Activated CD8-positive, alpha-beta memory T cell treated with anti-CD3 and anti-CD28 coated beads for 4 hours (primary cell): ENCODE measurements at regions not wholly inside any gene's neighbourhood (a gene's known extent, or its start where the extent isn't known, plus 50 kb on each side); places are given as distances from the start of the nearest gene placed in this dataset.
"Not testable (repeated sequence)": the region's sequence is repeated elsewhere in the genome, so short reads cannot be mapped to it uniquely, and the experiment has no call there.

Experiments
- DNase-seq, 2 donors: peaks; one replicate each; pipeline ENCODE4 v3.0.0-alpha.2; 2020; ENCODE audit warnings: low read depth in 2 of 2

DNA sequence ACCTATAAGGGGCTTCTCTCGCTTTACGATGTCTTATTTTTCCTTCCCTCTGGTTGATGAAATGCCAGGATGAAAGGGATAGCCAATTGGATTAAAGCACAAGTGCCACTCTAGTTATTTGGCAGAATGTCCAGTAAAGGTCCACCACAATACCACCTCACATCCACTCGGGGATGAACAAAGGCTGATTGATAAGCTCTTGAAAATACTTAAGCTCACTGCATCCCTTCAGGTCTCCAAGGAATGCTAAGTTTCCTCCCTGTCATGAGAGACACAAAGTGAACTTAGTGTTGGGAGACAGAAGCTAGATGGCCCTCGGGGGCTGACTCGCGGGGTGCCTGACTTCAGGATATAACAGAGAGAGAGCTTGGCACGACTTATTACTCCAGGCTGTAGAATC lies 185.9 kb upstream of the ZNF644 start:
- not testable (repeated sequence) for DNase-seq

DNA sequence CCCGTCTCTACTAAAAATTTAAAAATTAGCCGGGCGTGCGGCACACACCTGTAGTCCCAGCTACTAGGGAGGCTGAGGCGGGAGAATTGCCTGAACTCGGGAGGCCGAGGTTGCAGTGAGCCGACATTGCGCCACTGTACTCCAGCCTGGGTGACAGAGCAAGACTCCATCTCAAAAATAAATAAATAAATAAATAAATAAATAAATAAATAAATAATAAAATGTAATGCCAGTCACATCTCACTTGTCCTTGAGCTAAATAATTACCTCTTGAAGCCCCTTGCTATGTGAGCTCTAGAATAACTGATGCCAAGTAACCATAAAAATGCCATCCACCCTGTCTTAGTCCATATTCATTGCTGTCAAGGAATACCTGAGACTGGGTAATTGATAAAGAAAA lies 182.3 kb upstream of the ZNF644 start:
- DNase-seq, result not testable (repeated sequence)

DNA sequence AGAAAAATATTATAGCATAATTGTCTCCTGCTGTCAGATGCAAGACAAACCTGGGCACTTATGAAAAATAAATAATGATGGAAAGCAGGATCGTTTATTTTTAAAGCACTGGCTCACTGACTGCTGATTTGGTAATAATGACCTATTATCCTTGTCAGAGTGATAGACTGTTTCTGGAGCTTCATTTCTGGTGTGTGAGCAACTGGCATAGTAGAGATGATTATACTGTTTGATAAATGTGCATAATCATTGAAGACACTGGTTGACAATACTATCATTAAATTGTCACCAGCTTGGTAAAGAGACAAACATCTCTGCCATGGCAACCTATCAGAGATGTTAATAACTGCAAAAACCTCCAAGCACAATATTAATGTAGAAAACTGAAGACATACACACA lies 179.9 kb upstream of the ZNF644 start:
- no peak for DNase-seq

DNA sequence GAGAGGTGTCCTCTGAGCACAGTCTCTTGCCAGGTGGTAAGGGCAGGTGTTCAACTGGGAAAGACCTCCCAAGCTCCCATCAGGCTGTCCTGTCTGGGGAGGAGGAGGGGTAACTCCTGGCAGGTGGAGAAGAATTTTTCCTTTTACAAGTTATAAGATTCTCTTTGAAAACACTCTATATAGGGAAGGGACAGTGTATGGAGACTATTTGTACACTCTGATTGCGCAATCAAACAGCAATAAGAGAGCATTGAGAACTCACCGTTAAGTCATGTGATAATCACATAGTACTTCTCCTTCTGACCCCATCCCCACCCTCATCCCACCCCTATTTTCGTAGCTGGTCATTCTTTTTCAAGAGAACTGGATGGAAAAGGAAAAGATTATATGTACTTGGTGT lies 179.3 kb upstream of the ZNF644 start:
- DNase-seq, result no peak

DNA sequence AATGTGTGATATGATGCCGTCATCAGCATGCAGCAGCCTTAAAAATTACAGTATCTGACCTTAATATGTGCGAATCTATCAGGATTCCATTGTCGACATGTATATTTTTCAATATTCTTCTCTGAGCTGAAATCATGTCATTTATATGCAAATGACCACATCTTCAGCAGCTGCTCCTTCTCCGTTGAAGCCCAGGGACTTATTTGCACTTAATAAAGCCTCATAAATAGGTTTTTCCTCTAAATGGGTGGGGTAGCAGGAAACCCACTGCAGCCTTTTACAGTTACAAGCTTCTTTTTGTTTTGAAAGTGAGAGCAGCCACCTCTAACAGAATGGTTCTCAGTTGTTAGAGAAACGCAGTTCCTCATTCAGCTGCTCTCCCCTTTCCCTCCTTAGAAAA lies 178.8 kb upstream of the ZNF644 start:
- DNase-seq, result no peak

DNA sequence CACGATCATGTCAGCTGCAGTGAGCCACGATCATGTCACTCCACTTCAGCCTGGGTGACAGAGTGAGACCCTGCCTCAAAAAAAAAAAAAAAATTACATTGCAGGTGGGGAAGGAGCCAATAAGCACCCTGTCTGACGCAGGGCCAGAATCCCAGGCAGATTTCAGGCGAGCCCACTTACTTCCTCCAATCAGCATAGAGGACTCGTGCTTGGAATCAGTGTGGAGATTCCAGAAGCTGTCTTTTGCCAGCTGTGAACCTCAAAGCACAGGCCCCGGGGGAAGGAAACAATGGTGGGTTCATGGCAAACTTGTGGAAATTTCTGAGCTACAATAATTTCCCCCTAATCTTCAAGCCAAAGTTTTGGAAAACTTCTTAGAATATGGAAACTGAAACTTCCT lies 178.2 kb upstream of the ZNF644 start:
- no peak for DNase-seq

DNA sequence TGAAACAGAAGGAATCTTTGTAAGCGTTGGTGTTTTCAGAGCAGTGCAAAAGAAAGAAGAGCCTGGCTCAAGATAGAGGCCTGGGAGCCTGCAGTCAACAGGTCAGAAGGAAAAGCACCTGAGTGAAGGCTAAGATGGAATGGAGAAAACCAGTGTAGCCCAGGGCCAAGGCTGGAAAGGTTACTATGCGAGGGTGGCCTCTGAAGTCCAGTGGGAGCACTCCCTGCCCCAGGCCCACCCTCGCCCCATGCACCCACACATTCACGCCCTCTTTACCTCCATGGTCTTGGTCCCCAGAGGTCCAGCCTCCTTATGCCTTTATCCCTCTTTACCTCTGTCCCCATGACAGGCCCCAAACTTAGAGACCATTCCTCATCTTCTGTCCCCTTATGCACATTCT lies 169.2 kb upstream of the ZNF644 start:
- DNase-seq, result no peak

DNA sequence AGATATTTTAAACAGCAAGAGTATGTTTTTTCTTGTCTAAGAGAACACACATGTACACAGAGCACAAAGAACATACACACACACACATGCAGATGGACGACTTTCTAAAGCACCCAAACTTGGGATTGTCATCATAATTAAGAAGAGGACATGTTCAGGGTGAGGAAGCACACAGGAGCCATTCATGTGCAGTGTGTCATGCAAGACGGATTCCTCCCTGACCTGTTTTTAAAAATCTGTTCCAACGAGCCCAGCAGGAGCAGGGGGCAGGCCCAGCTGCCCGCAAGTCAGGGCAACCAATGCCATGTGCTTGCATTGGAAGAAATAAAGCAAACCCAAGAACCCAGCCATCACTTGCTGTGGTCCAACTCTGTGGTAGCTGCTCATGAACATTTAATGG lies 167.3 kb upstream of the ZNF644 start:
- DNase-seq, result no peak

DNA sequence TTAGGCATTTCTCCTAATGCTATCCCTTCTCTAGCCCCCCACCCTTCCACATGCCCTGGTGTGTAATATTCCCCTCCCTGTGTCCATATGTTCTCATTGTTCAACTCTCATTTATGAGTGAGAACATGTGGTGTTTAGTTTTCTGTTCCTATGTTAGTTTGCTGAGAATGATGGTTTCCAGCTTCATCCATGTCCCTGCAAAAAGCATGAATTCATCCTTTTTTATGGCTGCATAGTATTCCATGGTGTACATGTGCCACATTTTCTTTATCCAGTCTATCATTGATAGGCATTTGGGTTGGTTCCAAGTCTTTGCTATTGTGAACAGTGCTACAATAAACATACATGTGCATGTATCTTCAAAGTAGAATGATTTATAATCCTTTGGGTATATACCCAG lies 161.0 kb upstream of the ZNF644 start:
- DNase-seq, result not testable (repeated sequence)

DNA sequence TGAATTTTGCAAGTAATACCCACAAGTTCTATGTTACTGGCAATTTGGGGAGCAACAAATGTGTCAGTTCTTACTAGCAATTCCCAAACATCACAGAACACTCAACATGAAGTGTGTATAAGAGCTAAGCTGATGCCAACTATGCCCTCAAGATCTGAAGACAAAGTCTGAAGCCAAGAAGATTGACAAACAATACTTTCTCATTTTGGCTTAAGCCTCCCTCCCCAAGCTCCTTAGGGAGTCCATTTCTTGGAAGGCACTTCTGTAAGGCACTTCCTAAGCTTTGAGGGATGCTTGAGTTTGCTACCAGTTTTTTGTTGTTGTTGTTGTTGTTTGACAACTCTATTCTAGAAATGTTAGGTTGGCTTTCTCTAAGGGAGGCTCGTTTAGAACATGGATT lies 154.4 kb upstream of the ZNF644 start:
- DNase-seq, result no peak

DNA sequence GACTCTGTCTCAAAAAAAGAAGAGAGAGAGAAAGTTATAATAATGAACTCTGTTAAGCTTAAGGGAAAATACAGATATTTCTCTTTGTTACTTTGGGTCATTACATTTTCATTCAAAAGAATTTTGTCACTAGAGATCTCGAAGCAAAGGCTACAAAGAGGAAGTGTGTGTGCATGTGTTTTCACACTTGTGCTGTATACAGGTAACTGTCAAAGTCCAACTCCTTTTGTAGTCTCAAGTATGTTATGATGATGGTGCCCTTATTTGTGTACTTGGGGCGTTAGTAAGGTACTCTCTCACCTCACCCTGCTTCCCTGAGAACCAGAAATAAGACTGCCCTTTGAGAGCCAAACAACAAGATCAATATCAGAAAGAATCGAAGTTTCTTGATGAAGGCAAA lies 152.9 kb upstream of the ZNF644 start:
- DNase-seq, result no peak

DNA sequence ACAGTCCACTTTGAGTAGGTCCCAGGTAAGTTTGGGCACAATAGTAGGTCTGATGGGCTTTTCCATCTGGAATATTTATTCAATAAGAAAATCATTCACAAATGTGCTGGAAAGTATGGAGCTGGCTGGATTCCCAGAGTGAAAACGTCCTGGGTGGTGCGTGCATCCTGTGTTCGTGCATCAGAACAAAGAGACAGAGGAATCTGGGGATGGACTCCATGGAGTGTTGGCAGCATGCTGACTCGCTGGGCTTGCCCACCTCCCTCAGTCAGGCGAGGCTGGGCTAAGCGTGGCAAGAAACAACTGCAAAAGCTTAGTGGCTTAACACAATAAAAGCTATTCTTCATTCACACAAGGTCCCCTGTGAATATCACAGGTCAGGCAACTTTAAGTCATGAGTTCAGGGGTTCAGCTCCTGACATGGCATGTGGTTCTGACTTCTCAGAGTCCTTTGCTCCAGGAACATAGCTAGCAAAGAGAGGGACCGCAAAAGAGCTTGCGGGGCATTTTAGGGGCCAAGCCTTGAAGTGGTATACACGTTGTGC lies 151.6 kb upstream of the ZNF644 start:
- DNase-seq, result no peak

DNA sequence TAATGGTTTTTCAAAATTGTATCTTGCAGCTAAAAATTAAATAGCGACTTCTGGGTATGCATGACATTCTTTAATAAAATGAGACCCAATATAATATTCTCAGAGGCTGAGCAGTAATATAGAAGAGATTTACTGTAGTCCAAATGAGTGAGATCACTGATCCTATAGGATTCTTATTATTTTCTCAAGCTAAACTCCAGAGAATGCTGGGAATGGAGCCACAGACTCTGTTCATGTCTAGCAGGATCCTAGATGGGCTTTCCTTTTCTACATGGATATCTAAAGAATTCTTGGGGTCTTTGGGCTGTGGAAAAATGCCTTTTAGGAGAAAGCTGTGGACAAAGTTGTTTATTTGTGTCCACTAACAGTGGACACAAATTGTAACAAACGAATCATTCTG lies 150.7 kb upstream of the ZNF644 start:
- DNase-seq, result no peak

DNA sequence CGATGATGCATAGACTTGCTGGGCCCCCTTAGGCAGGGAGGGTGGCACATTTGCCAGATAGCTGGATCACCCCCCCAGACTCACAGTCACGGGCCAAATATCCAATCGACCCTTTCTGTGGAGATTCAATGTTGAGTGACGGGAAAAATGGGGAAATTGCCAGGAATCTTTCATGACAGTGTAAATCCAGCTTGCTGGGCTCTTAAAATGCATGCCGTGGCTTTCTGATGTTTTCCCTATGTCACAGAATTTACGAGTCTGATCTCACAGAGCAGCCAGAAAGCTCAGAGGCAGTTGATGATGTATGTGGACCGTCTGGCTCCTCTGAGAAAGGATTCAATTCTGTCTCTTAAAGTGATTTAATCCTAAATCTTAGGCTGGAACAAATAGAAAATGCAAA lies 150.1 kb upstream of the ZNF644 start:
- DNase-seq, result no peak

DNA sequence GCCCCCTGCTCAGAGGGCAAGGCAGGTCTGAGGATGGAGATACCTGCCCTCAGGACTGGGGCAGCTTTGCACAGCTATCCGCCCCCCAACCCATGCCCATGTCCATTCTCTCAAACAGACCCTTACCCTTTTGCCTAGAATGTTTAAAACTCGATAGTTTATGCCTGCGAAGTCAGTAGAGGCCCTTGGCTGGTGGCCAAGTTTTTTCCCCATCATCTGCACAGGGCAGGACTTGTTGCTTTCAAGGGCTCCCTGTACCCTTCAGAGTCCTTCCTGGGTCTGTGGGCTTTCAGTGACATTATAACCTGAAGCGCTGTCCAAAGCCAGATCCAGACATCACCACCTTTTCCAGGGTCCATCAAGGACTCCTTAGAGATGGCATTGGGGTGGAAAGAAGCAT lies 148.7 kb upstream of the ZNF644 start:
- DNase-seq, result no peak

DNA sequence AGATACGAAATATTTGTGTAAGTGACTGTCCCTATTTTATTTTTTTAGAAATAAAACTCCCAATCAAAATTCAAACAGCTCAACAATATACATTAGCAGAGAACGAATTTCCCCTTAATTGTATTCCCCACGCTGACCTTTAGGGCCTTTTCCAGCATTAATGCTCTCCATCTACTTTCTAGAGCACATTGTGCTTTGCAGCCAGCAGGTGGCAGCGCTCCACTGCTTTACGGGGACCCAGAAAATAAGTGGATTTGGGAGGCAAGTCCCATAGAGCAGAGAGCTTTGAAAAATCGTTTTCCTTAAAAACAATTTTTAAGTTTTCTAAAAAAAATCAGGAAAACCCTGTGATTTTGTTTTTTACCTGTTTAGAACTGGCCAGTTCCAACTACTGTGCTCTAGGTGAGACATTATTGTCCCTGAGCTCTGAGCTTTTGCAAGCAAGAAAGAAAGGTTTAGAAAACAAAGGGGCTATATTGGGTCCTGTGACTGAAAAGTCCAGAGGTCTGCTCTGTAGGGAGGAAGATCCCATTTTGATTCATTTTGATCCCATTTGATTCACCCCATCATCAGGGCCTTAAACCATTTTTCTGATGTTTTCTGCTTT lies 144.4 kb upstream of the ZNF644 start:
- DNase-seq, result no peak

DNA sequence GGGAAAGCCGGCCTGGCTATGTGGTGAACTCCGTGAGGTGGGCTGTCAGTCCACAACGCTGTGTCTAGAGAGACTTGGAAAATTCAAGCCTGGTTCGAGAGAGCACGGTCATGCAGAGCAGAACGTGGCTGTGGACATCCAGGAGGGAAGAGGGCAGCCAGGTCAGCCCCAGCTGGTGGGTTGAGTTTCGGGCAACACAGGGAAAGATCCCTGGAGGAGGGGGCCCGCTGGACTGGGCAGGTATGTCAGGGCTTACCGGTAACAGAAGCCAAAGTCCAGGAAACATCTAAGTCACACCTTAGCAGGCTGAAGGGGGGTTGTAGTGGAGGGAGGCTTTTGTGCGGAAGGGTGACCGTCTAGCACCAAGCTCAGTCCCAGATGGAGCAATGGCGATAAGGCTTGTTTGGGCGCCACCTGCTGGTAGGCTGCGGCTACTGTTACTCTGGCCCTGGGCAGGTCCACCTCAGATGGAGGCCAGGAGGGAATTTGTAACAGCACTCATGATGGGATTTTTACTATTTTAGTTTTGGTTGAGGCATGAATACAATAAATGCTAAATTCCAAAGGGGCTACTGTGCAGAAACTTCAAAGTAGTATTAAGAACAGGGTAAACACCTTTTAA lies 143.3 kb upstream of the ZNF644 start:
- peak; percentile 38 for DNase-seq

DNA sequence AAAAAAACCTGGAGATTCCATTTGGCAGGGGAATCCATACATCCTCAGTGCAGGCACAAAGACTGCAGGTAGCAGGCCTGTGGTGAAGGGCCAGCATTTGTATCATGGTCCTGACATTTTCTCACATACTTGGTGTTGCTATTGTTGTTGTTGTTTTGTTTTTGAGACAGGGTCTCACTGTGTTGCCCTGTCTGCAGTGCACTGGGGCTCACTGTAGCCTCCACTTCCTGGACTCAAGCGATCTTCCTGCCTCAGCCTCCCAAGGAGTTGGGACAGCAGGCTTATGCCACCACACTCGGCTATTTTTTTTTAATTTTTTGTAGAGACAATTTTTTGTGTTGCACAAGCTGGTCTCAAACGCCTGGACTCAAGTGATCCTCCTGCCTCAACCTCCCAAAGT lies 140.8 kb upstream of the ZNF644 start:
- DNase-seq, result no peak

DNA sequence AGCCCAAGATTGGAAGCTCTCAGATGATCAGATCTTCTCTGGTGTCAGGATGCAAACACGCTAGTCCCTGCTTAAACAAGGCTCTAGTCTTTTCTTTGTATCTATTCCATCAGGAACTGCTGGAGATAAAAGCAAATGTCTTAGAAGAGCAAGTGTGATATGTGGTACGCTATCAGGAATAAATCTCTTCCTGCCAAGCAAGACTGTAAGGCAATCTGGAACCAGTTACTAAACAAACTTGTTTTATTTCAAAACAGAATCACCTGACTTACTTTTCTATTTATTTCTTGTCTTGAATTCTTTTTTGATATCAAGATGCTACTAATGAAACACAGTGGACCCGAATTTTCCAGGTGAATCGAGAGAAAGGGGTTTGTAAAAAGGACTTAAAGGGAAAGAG lies 139.9 kb upstream of the ZNF644 start:
- DNase-seq, result no peak

DNA sequence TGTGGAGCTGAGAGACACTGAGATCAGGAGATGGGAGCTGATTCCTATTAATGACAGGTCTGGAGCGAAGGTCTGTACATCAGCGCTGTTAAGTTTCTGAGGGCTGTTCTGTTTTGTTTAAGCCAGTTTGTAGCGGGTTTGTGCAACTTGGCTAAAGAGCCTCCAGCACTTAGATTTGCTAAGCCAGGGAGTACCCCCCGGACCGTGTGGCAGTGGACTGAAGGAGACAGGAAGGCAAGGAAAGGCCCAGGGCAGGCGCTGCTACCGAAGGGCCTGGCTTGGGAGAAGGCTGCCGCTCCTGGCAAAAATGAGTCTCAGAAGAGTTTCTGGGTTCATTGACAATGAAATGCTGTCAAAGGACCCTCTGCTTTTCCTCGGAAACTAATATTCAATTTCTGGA lies 139.3 kb upstream of the ZNF644 start:
- no peak for DNase-seq

DNA sequence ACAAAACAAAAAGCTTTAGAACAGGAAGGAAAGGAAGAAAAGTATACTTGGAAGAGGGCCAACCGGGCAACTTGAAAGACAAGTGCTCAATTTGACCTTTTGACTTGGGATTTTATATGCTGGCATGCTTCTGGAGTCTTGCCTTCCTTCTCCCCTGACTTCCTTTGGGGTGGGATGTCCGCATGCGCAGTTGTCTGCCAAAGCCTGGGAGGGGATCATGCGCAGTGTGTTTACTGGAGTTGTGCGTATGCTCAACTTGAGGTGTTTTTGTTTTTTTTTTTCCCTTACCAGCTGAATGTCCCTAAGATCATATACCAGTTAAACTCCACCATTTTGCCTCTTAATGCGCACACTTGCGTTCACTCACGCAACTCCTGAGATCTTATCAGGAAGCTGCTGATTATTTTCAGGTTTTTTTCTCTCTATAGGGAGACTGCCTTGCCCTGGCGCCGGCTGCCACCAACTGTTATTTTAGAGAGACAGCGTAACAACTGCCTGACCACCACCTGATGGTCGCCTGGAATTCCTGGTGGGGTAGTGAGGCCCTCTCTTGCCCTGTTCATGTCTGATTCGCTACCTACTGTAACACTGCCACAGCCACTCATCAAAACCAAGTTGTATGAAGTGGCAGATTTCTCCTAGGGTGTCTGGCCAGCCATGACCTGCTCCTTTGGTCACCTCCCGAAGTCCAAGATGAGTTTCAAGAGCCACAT lies 138.7 kb upstream of the ZNF644 start:
- DNase-seq, result no peak

DNA sequence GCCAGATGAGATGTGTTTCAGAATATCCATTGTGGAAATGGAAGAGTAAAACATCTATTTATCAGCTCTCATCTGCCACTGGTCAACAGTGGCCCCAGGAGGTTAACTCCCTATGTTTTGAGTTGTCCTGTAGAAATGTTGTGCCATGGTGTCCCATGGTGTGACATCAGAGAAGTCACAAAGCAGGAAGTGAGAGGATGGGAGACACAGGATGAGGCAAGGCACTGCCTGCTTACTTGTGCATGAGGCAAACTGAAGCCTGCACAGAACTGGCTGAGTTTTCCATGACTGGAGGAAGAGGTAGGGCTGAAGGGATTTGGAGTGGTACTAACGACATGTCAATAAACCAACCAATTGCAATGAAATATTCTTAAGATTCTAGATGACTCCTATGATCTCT lies 131.5 kb upstream of the ZNF644 start:
- DNase-seq, result no peak

DNA sequence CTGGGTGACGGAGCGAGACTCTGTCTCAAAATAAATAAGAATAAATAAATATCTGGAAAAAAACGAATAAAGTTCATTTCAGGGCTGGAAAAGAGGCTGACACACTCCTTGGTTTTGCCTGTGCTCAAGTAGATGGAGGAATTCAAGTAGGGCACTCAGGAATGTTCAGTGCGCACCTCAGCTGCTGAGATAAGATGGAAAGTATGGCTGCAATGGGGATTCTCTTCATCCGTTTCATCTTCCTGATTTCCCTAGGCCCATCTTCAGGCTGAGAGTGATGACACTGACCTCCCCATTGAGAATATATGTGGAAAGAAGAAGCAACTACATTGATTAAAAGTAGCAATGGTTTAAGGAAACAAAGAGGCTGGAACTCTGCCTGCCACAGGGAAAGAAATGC lies 130.5 kb upstream of the ZNF644 start:
- DNase-seq, result no peak
